ENCODE measurements at regions not wholly inside any gene's neighbourhood (a gene's known extent, or its start where the extent isn't known, plus 50 kb on each side); places are given as distances from the start of the nearest gene placed in this dataset.

- Histone ChIP-seq H3K4me3 (ENCODE audit: control extremely low read depth in 1 of 5, extremely low read depth in 1 of 5, insufficient read depth in 1 of 5, low read depth in 2 of 5, low read length in 4 of 5) (no peak overlapping the region), H2AFZ (ENCODE audit: insufficient read depth, low read depth, low read length, poor library complexity, severe bottlenecking) (no peak overlapping the region), H3K4me2 (replicated peaks; ENCODE audit: low read depth, low read length, poor library complexity, severe bottlenecking) (no peak overlapping the region), H3K36me3 (replicated peaks in 1 of 2; ENCODE audit: control extremely low read depth in 1 of 2, control insufficient read depth in 1 of 2, extremely low read depth in 1 of 2, insufficient read depth in 2 of 2, low read length in 1 of 2) (no peaks in the 10 kb centered on the region), H4K20me1 (ENCODE audit: control insufficient read depth, insufficient read depth, low read length, poor library complexity, severe bottlenecking) (no peaks in the 10 kb centered on the region), H3K79me2 (ENCODE audit: control insufficient read depth, insufficient read depth, low read length) (no peaks in the 10 kb centered on the region), H3K27ac (ENCODE audit: low read length in 2 of 2) (no peak overlapping the region), H3K9me3 (ENCODE audit: control extremely low read depth in 1 of 3, control insufficient read depth in 2 of 3, insufficient read depth in 1 of 3, low read length in 2 of 3) (no peaks in the 10 kb centered on the region), H3K27me3 (replicated peaks in 1 of 4; ENCODE audit: control extremely low read depth in 1 of 4, control insufficient read depth in 3 of 4, insufficient read depth in 4 of 4, low read length in 3 of 4) (no peaks in the 10 kb centered on the region), H3K4me1 (ENCODE audit: control insufficient read depth in 2 of 2, insufficient read depth in 2 of 2, low read length in 2 of 2) (no peaks in the 10 kb centered on the region), H3K9ac (ENCODE audit: low read length) (no peak overlapping the region)
- 82% methylated on average over 1 of the region's 1 CpG for WGBS (ENCODE audit: insufficient coverage)
- Mint-ChIP-seq H3K4me3 (no peak overlapping the region), H3K9me3 (ENCODE audit: insufficient read depth) (peaks cover 3% of the 10 kb centered on the region), H3K27me3 (no peaks in the 10 kb centered on the region), H3K27ac (no peak overlapping the region), H3K4me1 (no peaks in the 10 kb centered on the region)
- DNase-seq: no peak
- ChIA-PET POLR2A (no interaction called here), CTCF (no interaction called here)
- intact Hi-C loops (cut with micrococcal nuclease): no loop called here
- no peak for ATAC-seq (ENCODE audit: low read depth)
- TF ChIP-seq, protein P1, sequence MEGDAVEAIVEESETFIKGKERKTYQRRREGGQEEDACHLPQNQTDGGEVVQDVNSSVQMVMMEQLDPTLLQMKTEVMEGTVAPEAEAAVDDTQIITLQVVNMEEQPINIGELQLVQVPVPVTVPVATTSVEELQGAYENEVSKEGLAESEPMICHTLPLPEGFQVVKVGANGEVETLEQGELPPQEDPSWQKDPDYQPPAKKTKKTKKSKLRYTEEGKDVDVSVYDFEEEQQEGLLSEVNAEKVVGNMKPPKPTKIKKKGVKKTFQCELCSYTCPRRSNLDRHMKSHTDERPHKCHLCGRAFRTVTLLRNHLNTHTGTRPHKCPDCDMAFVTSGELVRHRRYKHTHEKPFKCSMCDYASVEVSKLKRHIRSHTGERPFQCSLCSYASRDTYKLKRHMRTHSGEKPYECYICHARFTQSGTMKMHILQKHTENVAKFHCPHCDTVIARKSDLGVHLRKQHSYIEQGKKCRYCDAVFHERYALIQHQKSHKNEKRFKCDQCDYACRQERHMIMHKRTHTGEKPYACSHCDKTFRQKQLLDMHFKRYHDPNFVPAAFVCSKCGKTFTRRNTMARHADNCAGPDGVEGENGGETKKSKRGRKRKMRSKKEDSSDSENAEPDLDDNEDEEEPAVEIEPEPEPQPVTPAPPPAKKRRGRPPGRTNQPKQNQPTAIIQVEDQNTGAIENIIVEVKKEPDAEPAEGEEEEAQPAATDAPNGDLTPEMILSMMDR (IDR thresholded peaks at IDR 0.05): no peak
- no peak for TF ChIP-seq EZH2 (IDR thresholded peaks at IDR 0.05; ENCODE audit: borderline replicate concordance, insufficient read depth, low read depth, low read length, poor library complexity, severe bottlenecking)
Observed at GRCh38 chr11:97962758-97963157, 1058.0 kb upstream of the CNTN5 start.

DNA sequence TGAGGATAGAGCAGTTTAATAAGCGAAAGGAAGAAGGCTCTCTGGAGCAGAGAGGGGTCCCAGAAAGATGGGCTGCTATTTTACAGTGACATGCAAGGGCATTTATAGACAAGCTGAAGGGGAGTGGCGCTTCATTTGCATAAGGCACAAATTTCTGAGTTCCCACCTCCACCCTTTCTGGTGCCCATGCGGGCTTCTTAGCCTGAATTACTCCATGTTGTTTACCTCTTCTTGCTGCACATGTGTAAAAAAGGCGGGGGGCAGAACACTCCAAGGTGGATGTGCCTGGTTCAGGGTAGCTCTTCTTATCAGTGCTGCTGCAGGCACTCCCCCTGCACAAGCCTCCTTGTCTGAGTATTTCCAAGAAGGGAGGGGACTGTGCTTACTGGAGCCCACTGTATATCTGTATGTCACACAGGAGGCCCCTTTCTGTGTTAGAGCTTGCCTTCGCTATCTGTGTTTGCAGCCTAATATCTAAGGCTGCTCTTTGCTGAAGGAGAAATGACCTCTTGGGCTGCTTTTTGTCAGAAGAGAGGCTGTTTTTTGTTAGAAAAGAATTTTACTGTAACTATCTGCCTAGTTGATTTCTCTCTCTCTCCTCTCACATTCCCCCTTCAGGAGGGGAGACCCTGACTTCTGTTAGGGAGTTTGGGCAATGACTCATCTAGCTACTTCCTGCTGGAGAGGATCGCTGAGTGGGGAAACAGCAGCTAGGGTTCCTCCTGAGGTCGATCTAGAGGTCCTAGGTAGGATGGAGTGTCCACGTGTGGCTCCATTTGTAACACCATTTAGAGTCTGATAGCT, 1057.0 kb upstream of the CNTN5 start:
- no peak overlapping the region for H3K4me3 ChIP-seq (ENCODE audit: control extremely low read depth in 1 of 5, extremely low read depth in 1 of 5, insufficient read depth in 1 of 5, low read depth in 2 of 5, low read length in 4 of 5)
- H3K27ac ChIP-seq (ENCODE audit: low read length in 2 of 2): no peak overlapping the region
- H3K27me3 ChIP-seq (replicated peaks in 1 of 4; ENCODE audit: control extremely low read depth in 1 of 4, control insufficient read depth in 3 of 4, insufficient read depth in 4 of 4, low read length in 3 of 4): no peaks in the 10 kb centered on the region
- no peak overlapping the region for H3K4me2 ChIP-seq (replicated peaks; ENCODE audit: low read depth, low read length, poor library complexity, severe bottlenecking)
- intact Hi-C loops (cut with micrococcal nuclease): no loop called here
- H2AFZ ChIP-seq (ENCODE audit: insufficient read depth, low read depth, low read length, poor library complexity, severe bottlenecking): no peak overlapping the region
- no peaks in the 10 kb centered on the region for H3K4me1 ChIP-seq (ENCODE audit: control insufficient read depth in 2 of 2, insufficient read depth in 2 of 2, low read length in 2 of 2)
- H3K36me3 ChIP-seq (replicated peaks in 1 of 2; ENCODE audit: control extremely low read depth in 1 of 2, control insufficient read depth in 1 of 2, extremely low read depth in 1 of 2, insufficient read depth in 2 of 2, low read length in 1 of 2): no peaks in the 10 kb centered on the region
- H3K27ac Mint-ChIP-seq: no peak overlapping the region
- peaks cover under 1% of the 10 kb centered on the region for H3K9me3 Mint-ChIP-seq (ENCODE audit: insufficient read depth)
- H3K4me3 Mint-ChIP-seq: no peak overlapping the region
- ATAC-seq (ENCODE audit: low read depth) (no peak), DNase-seq (no peak)
- H3K9ac ChIP-seq (ENCODE audit: low read length): no peak overlapping the region
- no peak for TF ChIP-seq EZH2 (IDR thresholded peaks at IDR 0.05; ENCODE audit: borderline replicate concordance, insufficient read depth, low read depth, low read length, poor library complexity, severe bottlenecking)
- TF ChIP-seq, protein P1 (IDR thresholded peaks at IDR 0.05): no peak
- peaks cover 0 to 1% (median 0%) of the 10 kb centered on the region in 3 donors for H3K9me3 ChIP-seq (ENCODE audit: control extremely low read depth in 1 of 3, control insufficient read depth in 2 of 3, insufficient read depth in 1 of 3, low read length in 2 of 3)
- H3K4me1 Mint-ChIP-seq: no peaks in the 10 kb centered on the region
- WGBS (ENCODE audit: insufficient coverage): 89% methylated on average over 4 of the region's 8 CpGs
- H3K27me3 Mint-ChIP-seq: no peaks in the 10 kb centered on the region
- ChIA-PET POLR2A (no interaction called here), CTCF (no interaction called here)
- no peaks in the 10 kb centered on the region for H4K20me1 ChIP-seq (ENCODE audit: control insufficient read depth, insufficient read depth, low read length, poor library complexity, severe bottlenecking)
- H3K79me2 ChIP-seq (ENCODE audit: control insufficient read depth, insufficient read depth, low read length): no peaks in the 10 kb centered on the region
